Upper lobe of left lung (tissue), 6 donors: ENCODE measurements at regions not wholly inside any gene's neighbourhood (a gene's known extent, or its start where the extent isn't known, plus 50 kb on each side); places are given as distances from the start of the nearest gene placed in this dataset.

Experiments
- ATAC-seq, 2 donors: fragments of 200-7000 bp; cut with Tn5 transposase; one replicate each; pipeline ENCODE4 v1.9.1; 2022; ENCODE audit warnings: mild to moderate bottlenecking in 2 of 2, moderate library complexity in 2 of 2; ENCODE audit not compliant: low FRiP score in 2 of 2
- DNase-seq, 2 donors: peaks; one replicate each; pipeline ENCODE4 v3.0.0-alpha.2; 2019 to 2020
- H3K27ac ChIP-seq, 4 donors: fragments of 200-600 bp; sonication (generic); one replicate each; pipeline ENCODE4 v1.5.1; 2016 to 2019
- H3K27me3 ChIP-seq, 4 donors: fragments of 200-600 bp; sonication (generic); one replicate each; pipeline ENCODE4 v1.5.1; 2017 to 2019
- H3K36me3 ChIP-seq, 4 donors: fragments of 200-600 bp; sonication (generic); one replicate each; pipeline ENCODE4 v1.5.1; 2016 to 2019
- H3K4me1 ChIP-seq, 4 donors: fragments of 200-600 bp; sonication (generic); one replicate each; pipeline ENCODE4 v1.5.1; 2018 to 2019
- H3K4me3 ChIP-seq, 4 donors: fragments of 200-600 bp; sonication (generic); one replicate each; pipeline ENCODE4 v1.5.1; 2017 to 2019; ENCODE audit warnings: mild to moderate bottlenecking in 2 of 4, moderate library complexity in 1 of 4
- H3K9me3 ChIP-seq, 4 donors: fragments of 200-600 bp; sonication (generic); one replicate each; pipeline ENCODE4 v1.5.1; 2018 to 2019
- CTCF ChIP-seq, 6 experiments: fragments of 450-650 bp in 4 of 6; fragments of 200-600 bp in 2 of 6; sonication (generic) in 2 of 6; IDR thresholded peaks; one replicate each; pipeline ENCODE4 v1.5.1; 2016 to 2019; ENCODE audit warnings: antibody characterized with exemption in 6 of 6
- EP300 ChIP-seq, 4 donors: sonication (generic); formaldehyde crosslinking; IDR thresholded peaks; one replicate each; pipeline ENCODE4 v1.5.1; 2017; ENCODE audit warnings: antibody characterized with exemption in 4 of 4, control low read depth in 2 of 4
- POLR2A ChIP-seq, 4 donors: fragments of 450-650 bp; IDR thresholded peaks; one replicate each; pipeline ENCODE4 v1.5.1; 2016 to 2017; ENCODE audit warnings: antibody characterized with exemption in 4 of 4, mild to moderate bottlenecking in 2 of 4
- POLR2AphosphoS5 ChIP-seq, 2 donors: sonication (generic); formaldehyde crosslinking; IDR thresholded peaks; one replicate each; pipeline ENCODE4 v1.5.1; 2017; ENCODE audit warnings: antibody characterized with exemption in 2 of 2
- WGBS, 2 donors: methylation state at CpG; one replicate each; pipeline ENCODE4 v1.1.5; 2017 to 2018; 5-methylcytosine and 5-hydroxymethylcytosine counted together
- donor health status: DM: no; HTN: no; CAD: no; lungs with moderate emphysema.
- donor health status: DM: no; HTN: yes; CAD: no; lungs with severe emphysema.

DNA sequence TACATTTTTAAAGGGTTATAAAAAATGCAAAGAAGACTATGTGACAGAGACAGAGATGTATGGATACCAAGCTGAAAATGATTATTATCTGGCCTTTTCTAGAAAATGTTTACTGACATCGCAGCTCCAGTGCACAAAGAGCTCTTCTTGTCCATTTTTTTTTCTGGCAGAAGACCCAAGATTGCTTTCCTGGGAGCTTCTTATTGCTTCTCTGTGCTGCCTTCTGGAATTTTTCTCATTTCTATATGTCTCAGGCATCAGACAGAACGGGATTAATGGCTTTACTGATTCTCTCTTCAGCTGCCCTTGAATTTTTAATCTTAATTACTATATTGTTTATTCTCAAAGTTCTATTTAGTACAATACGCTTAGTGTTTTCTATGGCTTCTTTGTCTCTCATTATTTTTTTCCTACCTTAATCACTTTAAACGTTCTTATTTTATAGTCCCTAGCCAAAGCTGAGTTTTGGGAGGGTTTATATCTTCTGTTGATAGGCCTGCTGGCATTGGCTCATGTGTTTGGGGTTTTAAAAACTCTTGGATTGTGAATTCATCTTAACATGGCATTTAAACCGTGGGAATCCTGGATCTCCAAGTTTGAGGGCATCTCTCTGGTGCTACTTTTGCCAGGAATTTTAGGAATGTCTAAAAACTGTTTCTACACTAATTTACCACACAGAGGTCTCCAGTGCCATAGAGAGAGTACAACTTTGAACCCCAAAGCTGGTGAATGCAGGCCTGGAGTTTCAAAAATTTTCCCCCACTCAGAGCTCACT lies 138.9 kb upstream of the LNX1 start:
- Histone ChIP-seq H3K27me3 (no peaks in the 10 kb centered on the region), H3K27ac (no peak overlapping the region), H3K9me3 (no peaks in the 10 kb centered on the region), H3K4me3 (no peak overlapping the region), H3K4me1 (peaks cover 0 to 4% (median 2%) of the 10 kb centered on the region in 4 donors), H3K36me3 (no peaks in the 10 kb centered on the region)
- TF ChIP-seq CTCF (IDR thresholded peaks at IDR 0.05) = no peak
- no peak for TF ChIP-seq POLR2A (IDR thresholded peaks at IDR 0.05)
- WGBS, 2 donors = 64 to 65% methylated on average over 5 of the region's 5 CpGs
- DNase-seq (no peak), ATAC-seq (no peak)

DNA sequence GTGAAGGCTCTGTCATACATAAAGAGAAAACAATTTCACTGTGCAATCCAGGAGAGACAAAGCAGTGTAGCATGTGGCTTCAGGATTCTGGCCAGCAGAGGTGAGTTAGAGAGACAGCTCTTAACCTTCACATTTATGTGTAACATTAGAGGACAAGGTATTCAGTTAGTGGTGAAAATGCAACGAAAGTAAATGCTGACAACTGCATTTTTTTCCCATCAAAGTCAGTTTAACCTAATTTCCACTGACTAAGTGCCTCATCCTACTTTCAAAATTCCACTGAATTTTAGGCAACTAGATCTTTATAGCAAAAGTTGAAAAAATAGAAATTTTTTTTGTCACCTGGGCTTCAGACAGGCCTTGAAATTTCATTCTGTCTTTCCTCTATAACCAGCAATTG lies 130.8 kb upstream of the LNX1 start:
- DNase-seq (no peak), ATAC-seq (no peak)
- no peaks in the 10 kb centered on the region for H3K4me1 ChIP-seq
- H3K9me3 ChIP-seq = no peaks in the 10 kb centered on the region
- 81 to 91% methylated on average over 1 of the region's 1 CpG for WGBS, 2 donors
- H3K27me3 ChIP-seq = no peaks in the 10 kb centered on the region
- no peak overlapping the region for H3K4me3 ChIP-seq
- H3K36me3 ChIP-seq = no peaks in the 10 kb centered on the region
- no peak overlapping the region for H3K27ac ChIP-seq
- TF ChIP-seq POLR2AphosphoS5 (IDR thresholded peaks at IDR 0.05) (no peak), POLR2A (IDR thresholded peaks at IDR 0.05) (no peak), CTCF (IDR thresholded peaks at IDR 0.05) (no peak), EP300 (IDR thresholded peaks at IDR 0.05) (no peak)

GRCh38 chr4:53721263-53721662 lies 130.0 kb upstream of the LNX1 start:
- TF ChIP-seq EP300 (IDR thresholded peaks at IDR 0.05) = no peak
- TF ChIP-seq CTCF (IDR thresholded peaks at IDR 0.05) = no peak
- no peak for TF ChIP-seq POLR2AphosphoS5 (IDR thresholded peaks at IDR 0.05)
- TF ChIP-seq POLR2A (IDR thresholded peaks at IDR 0.05) = no peak
- WGBS, 2 donors = 93% methylated on average over 1 of the region's 1 CpG
- Histone ChIP-seq H3K4me3 (no peak overlapping the region), H3K4me1 (peaks cover 0 to 5% (median 0%) of the 10 kb centered on the region in 4 donors), H3K27me3 (no peaks in the 10 kb centered on the region), H3K27ac (no peak overlapping the region), H3K36me3 (no peaks in the 10 kb centered on the region), H3K9me3 (no peaks in the 10 kb centered on the region)
- DNase-seq (no peak), ATAC-seq (no peak)

GRCh38 chr4:53720776-53721175 lies 129.5 kb upstream of the LNX1 start:
- Histone ChIP-seq H3K4me3 (no peak overlapping the region), H3K27me3 (no peaks in the 10 kb centered on the region), H3K27ac (no peak overlapping the region), H3K9me3 (no peaks in the 10 kb centered on the region), H3K36me3 (no peaks in the 10 kb centered on the region), H3K4me1 (peaks cover 0 to 5% (median 0%) of the 10 kb centered on the region in 4 donors)
- TF ChIP-seq EP300 (IDR thresholded peaks at IDR 0.05) (no peak), CTCF (IDR thresholded peaks at IDR 0.05) (no peak), POLR2A (IDR thresholded peaks at IDR 0.05) (no peak), POLR2AphosphoS5 (IDR thresholded peaks at IDR 0.05) (no peak)
- ATAC-seq (no peak), DNase-seq (no peak)
- WGBS, 2 donors = 74 to 84% methylated on average over 5 of the region's 5 CpGs

GRCh38 chr4:53717064-53717549 lies 125.8 kb upstream of the LNX1 start:
- Histone ChIP-seq H3K27me3 (no peaks in the 10 kb centered on the region), H3K27ac (peak overlapping the region in 1 of 4 donors; percentile 37), H3K4me1 (peaks cover 0 to 5% (median 2%) of the 10 kb centered on the region in 4 donors), H3K4me3 (no peak overlapping the region), H3K9me3 (no peaks in the 10 kb centered on the region), H3K36me3 (no peaks in the 10 kb centered on the region)
- no peak for TF ChIP-seq POLR2AphosphoS5 (IDR thresholded peaks at IDR 0.05)
- TF ChIP-seq EP300 (IDR thresholded peaks at IDR 0.05) = no peak
- no peak for TF ChIP-seq POLR2A (IDR thresholded peaks at IDR 0.05)
- no peak for TF ChIP-seq CTCF (IDR thresholded peaks at IDR 0.05)
- DNase-seq (peak in 1 of 2 donors; percentile 31), ATAC-seq (peak in 1 of 2 donors; percentile 49)
- 57 to 60% methylated on average over 4 of the region's 4 CpGs for WGBS, 2 donors
